IMR-90 (cell line): ENCODE measurements at regions not wholly inside any gene's neighbourhood (a gene's known extent, or its start where the extent isn't known, plus 50 kb on each side); places are given as distances from the start of the nearest gene placed in this dataset.

Experiments used
- ATAC-seq: fragments of 200-7000 bp; cut with Tn5 transposase; 2 replicates; pipeline ENCODE4 v1.9.1; 2020; ENCODE audit warnings: low read depth, mild to moderate bottlenecking, moderate library complexity
- BruUV-seq: library from RNA; stranded (reverse); fragments of 400-500 nt; replicated peaks from 2 replicates; lab custom pipeline; 2021; lab: Mats Ljungman, UMichigan
- CTCF ChIA-PET: fragments of 300-600 bp; formaldehyde crosslinking; extraction: SDS; loops from one replicate; lab custom pipeline; 2021; ENCODE audit warnings: antibody characterized with exemption; lab: Yijun Ruan, JAX
- POLR2A ChIA-PET: fragments of 300-600 bp; sonication (Branson Sonifier 250); formaldehyde crosslinking; loops from one replicate; lab custom pipeline; 2022; ENCODE audit warnings: antibody characterized with exemption; ENCODE audit not compliant: unreplicated experiment; lab: Charles Lee
- DNase-seq: peaks from one replicate; pipeline ENCODE4 v3.0.0; 2013
- H2AFZ ChIP-seq: replicated peaks from 2 replicates; pipeline ENCODE3; 2013; ENCODE audit warnings: low read length, mild to moderate bottlenecking; ENCODE audit not compliant: poor library complexity
- H2AK5ac ChIP-seq: 2 replicates; pipeline ENCODE4 v1.6.1; 2013; ENCODE audit warnings: low read depth, low read length, inconsistent platforms
- H2AK9ac ChIP-seq: replicated peaks from 2 replicates; pipeline ENCODE3; 2013; ENCODE audit warnings: mild to moderate bottlenecking, low read depth, low read length, moderate library complexity; ENCODE audit not compliant: poor library complexity
- H2BK120ac ChIP-seq: 2 replicates; pipeline ENCODE4 v1.6.1; 2013; ENCODE audit warnings: low read depth, low read length, inconsistent platforms
- H2BK15ac ChIP-seq: 3 replicates; pipeline ENCODE4 v1.6.1; 2013; ENCODE audit warnings: low read depth, low read length, inconsistent platforms
- H2BK20ac ChIP-seq: 2 replicates; pipeline ENCODE4 v1.6.1; 2013; ENCODE audit warnings: low read depth, mild to moderate bottlenecking, inconsistent platforms, low read length, moderate library complexity
- H2BK5ac ChIP-seq: 2 replicates; pipeline ENCODE4 v1.6.1; 2013; ENCODE audit warnings: mild to moderate bottlenecking, low read depth, low read length, inconsistent platforms; ENCODE audit not compliant: poor library complexity, severe bottlenecking
- H3K14ac ChIP-seq: replicated peaks from 2 replicates; pipeline ENCODE4 v1.6.1; 2013; ENCODE audit warnings: low read depth, low read length, inconsistent platforms
- H3K18ac ChIP-seq: 2 replicates; pipeline ENCODE4 v1.6.1; 2013; ENCODE audit warnings: low read depth, low read length, control low read depth
- H3K23ac ChIP-seq: 2 replicates; pipeline ENCODE4 v1.6.1; 2013; ENCODE audit warnings: low read depth, low read length, inconsistent platforms
- H3K27ac ChIP-seq: 2 replicates; pipeline ENCODE4 v1.5.1; 2013; ENCODE audit warnings: mild to moderate bottlenecking, control low read depth, low read length; ENCODE audit not compliant: insufficient read depth
- H3K27me3 ChIP-seq: 2 replicates; pipeline ENCODE4 v1.6.1; 2013; ENCODE audit warnings: low read length; ENCODE audit not compliant: control insufficient read depth, insufficient read depth
- H3K36me3 ChIP-seq: 2 replicates; pipeline ENCODE4 v1.6.1; 2013; ENCODE audit warnings: low read length, mixed read lengths; ENCODE audit not compliant: control insufficient read depth, insufficient read depth
- H3K4ac ChIP-seq: 2 replicates; pipeline ENCODE4 v1.6.1; 2013; ENCODE audit warnings: low read depth, low read length, inconsistent platforms
- H3K4me1 ChIP-seq: 2 replicates; pipeline ENCODE4 v1.6.1; 2013; ENCODE audit warnings: low read length, mixed read lengths; ENCODE audit not compliant: control insufficient read depth, insufficient read depth
- H3K4me2 ChIP-seq: 2 replicates; pipeline ENCODE4 v1.6.1; 2013; ENCODE audit warnings: low read depth, mild to moderate bottlenecking, control low read depth, low read length, moderate library complexity
- H3K4me3 ChIP-seq: 2 replicates; pipeline ENCODE4 v1.5.1; 2013; ENCODE audit warnings: low read depth, mild to moderate bottlenecking, control low read depth, low read length, moderate library complexity; ENCODE audit not compliant: insufficient read depth
- H3K56ac ChIP-seq: 2 replicates; pipeline ENCODE4 v1.6.1; 2013; ENCODE audit warnings: low read length, inconsistent platforms; ENCODE audit not compliant: insufficient read depth; ENCODE audit errors: extremely low read depth
- H3K79me1 ChIP-seq, 2 experiments: 2 replicates each; pipeline ENCODE4 v1.6.1; 2013; ENCODE audit warnings: low read length in 2 of 2, inconsistent platforms in 1 of 2, low read depth in 1 of 2
- H3K9ac ChIP-seq: 2 replicates; pipeline ENCODE4 v1.6.1; 2013; ENCODE audit warnings: low read depth, low read length, control low read depth
- H3K9me1 ChIP-seq: 2 replicates; pipeline ENCODE4 v1.6.1; 2013; ENCODE audit warnings: low read length, inconsistent platforms; ENCODE audit not compliant: insufficient read depth
- H3K9me3 ChIP-seq: 2 replicates; pipeline ENCODE4 v1.6.1; 2013; ENCODE audit warnings: low read length; ENCODE audit not compliant: control insufficient read depth, insufficient read depth
- H4K20me1 ChIP-seq: 2 replicates; pipeline ENCODE4 v1.6.1; 2013; ENCODE audit warnings: low read length, inconsistent platforms; ENCODE audit not compliant: insufficient read depth
- H4K5ac ChIP-seq: 2 replicates; pipeline ENCODE4 v1.6.1; 2013; ENCODE audit warnings: mild to moderate bottlenecking, low read depth, low read length, control low read depth
- H4K8ac ChIP-seq, 2 experiments: 2 replicates each; pipeline ENCODE4 v1.6.1; 2013; ENCODE audit warnings: low read depth in 2 of 2, low read length in 2 of 2, control low read depth in 1 of 2, inconsistent platforms in 1 of 2
- H4K91ac ChIP-seq: 2 replicates; pipeline ENCODE4 v1.6.1; 2013; ENCODE audit warnings: low read depth, low read length, inconsistent platforms; ENCODE audit not compliant: insufficient read depth
- RAD21 ChIP-seq: IDR thresholded peaks from 2 replicates; pipeline ENCODE4 v1.6.1; 2012; ENCODE audit warnings: low read length, improper control_type of control experiment
- RFX5 ChIP-seq: IDR thresholded peaks from 2 replicates; pipeline ENCODE4 v1.8.0; 2012; ENCODE audit warnings: low read depth, mild to moderate bottlenecking, low read length, moderate library complexity
- USF2 ChIP-seq: fragments of 150-350 bp; IDR thresholded peaks from 2 replicates; pipeline ENCODE4 v1.6.1; 2017; ENCODE audit warnings: mild to moderate bottlenecking, antibody characterized with exemption, low read length, low read depth
- WGBS, 2 experiments: methylation state at CpG; one replicate each; pipeline versions ENCODE4 v1.1.5 to v1.1.7; 2013; ENCODE audit warnings: missing lambda C conversion rate in 2 of 2; ENCODE audit not compliant: insufficient read length in 1 of 2; ENCODE audit errors: extremely low coverage in 2 of 2; 5-methylcytosine and 5-hydroxymethylcytosine counted together
- dilution Hi-C: fragments of 300-500 bp; cut with HindIII; formaldehyde crosslinking; loops from one replicate; pipeline ENCODE4 v1.14.3; 2018; ENCODE audit warnings: low sequenced_read_pairs; ENCODE audit not compliant: unreplicated experiment
- in situ Hi-C: fragments of 300-500 bp; cut with MboI; formaldehyde crosslinking; loops from 3 replicates; pipeline ENCODE4 v1.14.3; 2019; ENCODE audit warnings: low sequenced_read_pairs, inconsistent platforms, mixed read lengths
- intact Hi-C: fragments of 100-400 bp; cut with micrococcal nuclease; formaldehyde crosslinking; loops from 2 replicates; pipeline ENCODE4 v1.10.0; 2022

GRCh38 chr17:77811521-77811920 lies 147.0 kb upstream of the TNRC6C start:
- peaks cover 2% of the 10 kb centered on the region; the same call in 1 of the 2 replicates for H3K4me1 ChIP-seq
- in situ Hi-C loops = no loop called here
- DNase-seq = no peak

More at GRCh38 chr17:77811521-77811920, 147.0 kb upstream of the TNRC6C start:
- ChIA-PET CTCF (no interaction called here), POLR2A (no interaction called here)
- H2BK15ac ChIP-seq = no peak overlapping the region
- H3K36me3 ChIP-seq = no peaks in the 10 kb centered on the region
- no peak overlapping the region for H2BK20ac ChIP-seq
- no peaks in the 10 kb centered on the region for H3K79me1 ChIP-seq
- H2AK5ac ChIP-seq = no peak overlapping the region
- no peak overlapping the region for H3K4me3 ChIP-seq
- H4K91ac ChIP-seq = no peak overlapping the region
- no peak overlapping the region for H3K18ac ChIP-seq
- no peak overlapping the region for H2AK9ac ChIP-seq
- H3K23ac ChIP-seq = no peak overlapping the region
- no CpG with 5 or more reads among the region's 6 CpGs for WGBS, 2 experiments
- no peak for ATAC-seq
- BruUV-seq = no TSS peak
- no peak overlapping the region for H4K8ac ChIP-seq
- H3K14ac ChIP-seq = no peak overlapping the region
- no peak overlapping the region for H2AFZ ChIP-seq
- no peak overlapping the region for H2BK120ac ChIP-seq
- H3K4me2 ChIP-seq = no peak overlapping the region
- H3K9me3 ChIP-seq = no peaks in the 10 kb centered on the region
- no peak overlapping the region for H3K4ac ChIP-seq
- no peak overlapping the region for H2BK5ac ChIP-seq
- H3K9me1 ChIP-seq = no peaks in the 10 kb centered on the region
- H3K9ac ChIP-seq = no peak overlapping the region
- dilution Hi-C loops = no loop called here
- H4K5ac ChIP-seq = no peak overlapping the region
- intact Hi-C loops = no loop called here
- no peak for TF ChIP-seq RFX5
- TF ChIP-seq USF2 = no peak
- TF ChIP-seq RAD21 = no peak
- no peak overlapping the region for H3K56ac ChIP-seq
- no peaks in the 10 kb centered on the region for H4K20me1 ChIP-seq
- no peak overlapping the region for H3K27ac ChIP-seq
- peaks cover 10% of the 10 kb centered on the region for H3K27me3 ChIP-seq
